ENCODE measurements at regions not wholly inside any gene's neighbourhood (a gene's known extent, or its start where the extent isn't known, plus 50 kb on each side); places are given as distances from the start of the nearest gene placed in this dataset.
"Not testable (repeated sequence)": the region's sequence is repeated elsewhere in the genome, so short reads cannot be mapped to it uniquely, and the experiment has no call there.

GRCh38 chr15:24211742-24212476, 463.7 kb upstream of the NPAP1 start:
- not testable (repeated sequence) for TF ChIP-seq MAX, CTCF (IDR thresholded peaks at IDR 0.05; ENCODE audit: low read depth, low read length)
